ENCODE measurements at regions not wholly inside any gene's neighbourhood (a gene's known extent, or its start where the extent isn't known, plus 50 kb on each side); places are given as distances from the start of the nearest gene placed in this dataset.

DNA sequence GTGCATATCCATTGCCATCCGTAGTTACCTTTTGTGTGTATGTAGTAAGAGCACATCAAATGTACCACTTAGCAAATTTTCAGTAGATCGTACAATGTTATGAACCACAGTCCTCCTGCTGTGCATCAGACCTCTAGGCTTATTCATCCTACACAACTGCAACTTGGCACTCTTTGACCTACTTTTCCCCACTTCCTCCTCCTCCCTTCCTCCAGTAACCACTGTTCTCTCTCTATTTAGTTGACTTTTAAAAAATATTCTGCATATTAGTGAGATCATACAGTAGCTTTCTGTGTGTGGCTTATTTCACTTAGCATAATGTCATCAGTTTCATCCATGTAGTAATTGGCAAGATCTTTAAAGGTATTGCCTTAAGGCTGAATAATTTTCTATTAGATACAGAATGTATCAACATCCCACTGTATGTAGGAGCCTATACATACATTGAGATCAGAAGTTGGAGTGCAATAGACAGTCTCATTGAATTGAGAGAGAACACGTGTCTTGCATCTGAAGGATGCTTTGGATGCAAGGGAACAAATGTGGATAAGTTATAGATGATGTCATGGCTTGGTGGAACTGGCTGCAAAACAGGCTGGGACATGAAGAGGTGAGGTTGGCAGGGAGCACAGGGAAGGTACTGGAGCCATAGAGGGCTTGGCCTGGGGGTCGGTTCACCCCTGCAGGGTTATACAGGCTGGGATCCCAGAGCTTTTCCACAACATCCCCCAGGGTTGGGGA, 83.0 kb upstream of the FAM180A start:
- DNase-seq (no peak), ATAC-seq (no peak)
- intact Hi-C loops (cut with DNase I), result no loop called here
- TF ChIP-seq CTCF (IDR thresholded peaks at IDR 0.05), result no peak
- Histone ChIP-seq H3K4me3 (no peak overlapping the region), H3K4me1 (no peaks in the 10 kb centered on the region), H3K9me3 (no peaks in the 10 kb centered on the region), H3K36me3 (no peaks in the 10 kb centered on the region), H3K27ac (no peak overlapping the region), H3K27me3 (no peaks in the 10 kb centered on the region)

GRCh38 chr7:135828604-135829003, 80.0 kb upstream of the FAM180A start:
- DNase-seq (no peak), ATAC-seq (no peak)
- intact Hi-C loops (cut with DNase I), result no loop called here
- Histone ChIP-seq H3K27ac (no peak overlapping the region), H3K27me3 (no peaks in the 10 kb centered on the region), H3K4me3 (no peak overlapping the region), H3K4me1 (no peaks in the 10 kb centered on the region), H3K36me3 (no peaks in the 10 kb centered on the region), H3K9me3 (no peaks in the 10 kb centered on the region)
- TF ChIP-seq CTCF (IDR thresholded peaks at IDR 0.05), result no peak

- intact Hi-C loops (cut with DNase I), result no loop called here
- Histone ChIP-seq H3K4me1 (no peaks in the 10 kb centered on the region), H3K27ac (no peak overlapping the region), H3K36me3 (no peaks in the 10 kb centered on the region), H3K27me3 (no peaks in the 10 kb centered on the region), H3K9me3 (no peaks in the 10 kb centered on the region), H3K4me3 (no peak overlapping the region)
- DNase-seq (no peak), ATAC-seq (no peak)
- TF ChIP-seq CTCF (IDR thresholded peaks at IDR 0.05), result no peak
These were observed 78.8 kb upstream of the FAM180A start for GRCh38 chr7:135827391-135827790.

GRCh38 chr7:135825406-135825805, 76.8 kb upstream of the FAM180A start:
- intact Hi-C loops (cut with DNase I), result no loop called here
- ATAC-seq, result no peak
- no peak overlapping the region for H3K27ac ChIP-seq
- DNase-seq, result no peak
- no peaks in the 10 kb centered on the region for H3K9me3 ChIP-seq
- TF ChIP-seq CTCF (IDR thresholded peaks at IDR 0.05), result no peak
- H3K4me3 ChIP-seq, result no peak overlapping the region
- H3K36me3 ChIP-seq, result no peaks in the 10 kb centered on the region
- H3K27me3 ChIP-seq, result no peaks in the 10 kb centered on the region
- no peaks in the 10 kb centered on the region for H3K4me1 ChIP-seq

DNA sequence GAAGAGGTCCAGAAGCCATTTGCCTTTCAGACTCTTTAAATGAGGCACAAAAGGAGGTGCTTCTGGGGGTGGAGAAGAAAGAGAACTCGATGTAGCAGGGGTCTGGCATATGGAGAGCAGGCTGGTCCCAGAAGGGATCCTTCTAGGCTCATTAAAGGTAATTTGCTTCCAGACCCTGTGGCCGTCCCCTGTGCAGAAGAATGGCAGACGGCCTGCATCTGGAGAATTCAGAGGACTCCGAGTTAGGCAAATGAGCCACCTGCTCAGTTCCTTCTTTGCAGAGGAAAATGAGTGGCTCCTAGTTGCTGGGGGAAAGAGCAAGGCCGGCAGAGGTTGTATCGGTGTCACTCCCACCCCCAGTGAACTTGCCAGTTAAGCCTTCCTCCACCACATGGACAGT, 73.8 kb upstream of the FAM180A start:
- DNase-seq (no peak), ATAC-seq (no peak)
- Histone ChIP-seq H3K36me3 (no peaks in the 10 kb centered on the region), H3K27ac (no peak overlapping the region), H3K4me3 (no peak overlapping the region), H3K9me3 (no peaks in the 10 kb centered on the region), H3K4me1 (no peaks in the 10 kb centered on the region), H3K27me3 (no peaks in the 10 kb centered on the region)
- TF ChIP-seq CTCF (IDR thresholded peaks at IDR 0.05), result no peak
- intact Hi-C loops (cut with DNase I), result no loop called here
